ENCODE measurements at regions not wholly inside any gene's neighbourhood (a gene's known extent, or its start where the extent isn't known, plus 50 kb on each side); places are given as distances from the start of the nearest gene placed in this dataset.
"Not testable (repeated sequence)": the region's sequence is repeated elsewhere in the genome, so short reads cannot be mapped to it uniquely, and the experiment has no call there.

DNA sequence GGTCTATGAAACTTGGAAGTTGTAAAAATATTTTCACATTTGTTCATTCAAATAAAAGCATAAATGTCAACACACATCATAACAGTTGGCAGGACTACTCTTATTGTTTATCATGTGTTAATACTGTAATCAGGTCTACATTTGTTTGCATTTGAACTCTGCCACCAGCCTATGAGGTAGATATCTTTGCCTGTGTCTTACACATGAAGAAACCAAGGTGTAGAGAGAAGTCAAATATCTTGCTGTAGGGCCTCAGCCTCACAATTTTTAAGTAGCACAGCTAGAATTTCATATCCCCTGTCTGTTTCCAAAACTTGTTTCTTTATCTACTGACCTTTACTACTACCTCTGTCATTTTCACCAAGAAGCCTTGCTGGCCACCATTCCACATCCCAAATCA lies 161.9 kb downstream of the ZIC4 start:
- no peak for DNase-seq (ENCODE audit: extremely low read depth, low read depth)

DNA sequence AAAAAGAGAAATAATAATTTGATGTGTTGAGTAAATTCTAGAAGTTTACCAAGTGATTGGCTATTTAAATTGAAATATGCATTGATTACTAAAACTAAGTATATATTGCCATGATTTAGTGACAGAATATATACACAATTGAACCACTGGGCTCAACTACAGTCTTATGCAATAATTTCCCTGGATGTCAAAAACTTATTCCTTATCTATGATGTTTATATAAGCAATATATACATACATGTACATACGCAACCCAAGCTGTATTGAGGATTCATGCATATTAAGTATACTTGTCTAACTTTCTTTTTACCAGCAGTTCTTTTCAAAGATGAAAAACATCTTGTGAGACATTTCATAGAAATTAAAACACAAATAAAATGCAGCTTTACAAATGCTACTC lies 165.8 kb downstream of the ZIC4 start:
- no peak for DNase-seq (ENCODE audit: extremely low read depth, low read depth)

DNA sequence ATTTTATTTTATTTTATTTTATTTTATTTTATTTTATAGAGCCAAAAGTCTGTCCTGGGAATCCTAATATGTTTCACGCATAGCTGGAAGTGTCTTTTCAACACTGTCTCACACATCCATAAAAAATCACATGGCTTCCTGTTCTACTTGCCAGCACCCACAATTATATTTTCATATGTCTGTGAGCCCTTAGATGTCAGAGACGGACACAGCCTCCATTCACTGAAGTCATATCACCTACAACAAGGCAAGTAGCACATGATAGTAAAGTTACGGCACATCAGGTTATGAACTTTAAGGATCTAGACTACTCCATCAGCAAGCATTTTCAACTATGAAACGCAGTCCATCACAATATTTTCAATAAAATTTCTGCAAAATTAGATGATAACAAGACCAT lies 168.4 kb downstream of the ZIC4 start:
- DNase-seq (ENCODE audit: extremely low read depth, low read depth) = no peak

DNA sequence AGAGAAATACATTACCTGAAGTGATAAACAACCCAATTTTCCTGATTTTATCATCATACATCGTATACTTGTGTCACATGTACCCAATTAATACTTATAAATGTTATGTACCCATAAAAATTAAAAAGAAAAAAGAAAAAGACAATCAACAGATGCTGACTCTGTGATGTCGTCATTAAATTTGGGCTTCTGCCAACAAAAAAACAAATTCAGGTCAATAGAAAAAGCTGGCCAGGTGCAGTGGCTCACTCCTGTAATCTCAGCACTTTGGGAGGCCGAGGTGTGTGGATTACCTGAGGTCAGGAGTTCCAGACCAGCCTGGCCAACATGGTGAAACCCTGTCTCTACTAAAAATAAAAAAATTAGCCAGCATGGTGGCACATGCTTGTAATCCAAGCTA lies 174.4 kb downstream of the ZIC4 start:
- DNase-seq (ENCODE audit: extremely low read depth, low read depth) = not testable (repeated sequence)

DNA sequence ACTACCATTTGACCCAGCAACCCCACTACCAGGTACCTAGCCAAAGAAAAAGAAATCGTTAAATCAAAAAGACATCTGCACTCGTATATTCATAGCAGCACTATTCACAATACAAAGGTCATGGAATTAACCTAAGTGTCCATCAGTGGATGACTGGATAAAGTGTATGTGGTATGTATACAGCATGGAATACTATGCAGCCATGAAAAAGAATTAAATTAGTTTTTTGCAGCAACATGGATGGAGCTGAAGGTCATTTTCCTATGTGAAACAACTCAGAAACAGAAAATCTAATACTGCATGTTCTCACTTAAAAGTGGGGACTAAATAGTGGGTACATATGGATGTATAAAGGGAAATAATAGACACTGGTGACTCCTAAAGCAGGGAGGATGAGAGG lies 175.2 kb downstream of the ZIC4 start:
- no peak for DNase-seq (ENCODE audit: extremely low read depth, low read depth)

DNA sequence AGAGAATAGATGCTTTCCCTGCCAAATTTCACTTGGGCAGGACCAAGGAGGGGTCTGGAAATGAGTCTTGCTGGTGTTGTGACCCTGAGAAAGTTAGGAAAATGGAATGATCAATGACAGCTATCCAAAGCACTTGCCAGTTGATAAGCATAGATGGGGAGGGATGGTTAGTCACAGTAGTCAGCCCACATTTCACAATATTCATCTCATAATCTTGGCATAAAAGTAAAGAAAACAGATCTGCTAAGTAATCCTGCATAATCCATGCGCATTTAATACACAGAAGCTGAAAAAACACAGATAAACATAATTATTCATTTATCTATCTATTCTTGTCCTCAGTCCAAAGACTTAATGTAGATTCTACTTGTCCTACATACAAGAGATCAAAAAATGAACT lies 184.1 kb downstream of the ZIC4 start:
- no peak for DNase-seq (ENCODE audit: extremely low read depth, low read depth)

DNA sequence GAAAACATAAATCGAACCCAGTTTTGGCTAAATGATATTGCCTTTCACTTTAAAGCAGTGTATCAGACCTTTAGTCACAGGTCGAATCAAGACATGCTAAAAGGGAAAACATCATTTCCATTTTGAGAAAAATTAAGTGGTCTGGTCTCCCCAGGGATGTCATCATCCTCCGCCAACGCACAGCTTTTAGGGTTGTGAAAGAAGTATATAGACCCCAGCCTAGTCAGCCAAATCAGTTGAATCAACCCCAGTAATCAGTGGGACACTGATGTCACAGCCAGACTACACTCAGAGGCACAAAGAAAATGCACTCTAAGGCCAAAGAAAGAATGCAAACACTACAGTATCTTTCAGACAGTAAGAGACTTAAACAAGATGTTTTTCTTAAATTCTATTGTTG lies 187.4 kb downstream of the ZIC4 start:
- no peak for DNase-seq (ENCODE audit: extremely low read depth, low read depth)

DNA sequence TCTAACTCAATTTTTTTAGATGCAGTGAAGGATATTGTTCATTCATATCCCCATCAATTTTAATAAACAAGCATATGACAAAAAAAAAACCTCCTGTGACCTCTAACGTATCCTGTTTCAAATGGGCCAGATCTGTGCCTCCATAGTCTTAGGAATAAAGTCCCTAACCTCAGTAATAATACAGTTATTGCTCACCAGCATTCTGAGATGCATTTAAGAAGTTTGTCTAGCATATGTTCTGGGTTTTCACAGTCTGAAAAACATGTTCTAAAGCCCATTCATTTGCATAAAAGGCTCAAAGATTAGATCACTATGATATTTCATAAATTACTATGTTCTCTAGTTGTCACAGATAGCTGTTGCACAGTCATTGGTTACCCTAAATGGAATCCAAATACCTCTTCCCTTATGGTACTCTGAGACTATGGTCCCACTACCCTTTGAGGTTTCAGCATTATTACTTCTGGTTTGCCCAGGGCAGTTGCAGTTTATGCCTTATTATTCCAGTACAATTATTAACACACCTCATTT lies 190.1 kb downstream of the ZIC4 start:
- DNase-seq (ENCODE audit: extremely low read depth, low read depth) = no peak

DNA sequence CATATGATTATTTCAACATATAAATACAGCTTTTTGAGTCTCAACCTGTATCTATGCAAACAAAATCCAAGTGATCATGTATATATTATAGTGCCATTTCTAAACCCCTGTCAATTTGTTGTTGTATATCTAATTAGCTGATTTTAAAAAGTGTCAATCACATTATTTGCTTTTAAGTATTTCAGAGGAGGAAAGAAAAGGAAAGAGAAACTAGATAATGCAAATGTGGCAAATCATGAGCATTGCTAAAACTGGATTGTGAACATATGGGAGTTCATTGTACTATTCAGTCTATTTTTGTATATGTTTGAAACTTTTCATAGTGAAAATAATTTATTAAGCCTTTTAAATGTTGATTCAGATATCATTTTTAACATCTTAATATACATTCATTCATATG lies 190.7 kb downstream of the ZIC4 start:
- no peak for DNase-seq (ENCODE audit: extremely low read depth, low read depth)

DNA sequence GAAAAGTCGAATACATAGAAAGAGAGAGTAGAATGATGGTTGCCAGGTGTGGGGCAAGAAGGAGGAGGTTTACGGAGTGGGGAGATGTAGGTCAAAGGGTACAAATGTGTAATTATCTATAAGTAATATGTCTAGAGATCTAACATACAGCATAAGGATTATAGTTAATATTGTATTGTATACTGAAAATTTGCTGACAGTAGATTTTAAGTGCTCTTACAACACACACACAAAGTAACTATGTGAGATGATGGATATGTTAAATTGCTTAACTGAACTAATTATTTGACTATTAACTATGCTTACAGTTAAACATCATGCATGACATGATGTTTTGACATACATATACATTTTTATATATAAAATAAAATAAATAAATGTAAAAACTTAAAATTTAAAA lies 192.7 kb downstream of the ZIC4 start:
- no peak for DNase-seq (ENCODE audit: extremely low read depth, low read depth)

DNA sequence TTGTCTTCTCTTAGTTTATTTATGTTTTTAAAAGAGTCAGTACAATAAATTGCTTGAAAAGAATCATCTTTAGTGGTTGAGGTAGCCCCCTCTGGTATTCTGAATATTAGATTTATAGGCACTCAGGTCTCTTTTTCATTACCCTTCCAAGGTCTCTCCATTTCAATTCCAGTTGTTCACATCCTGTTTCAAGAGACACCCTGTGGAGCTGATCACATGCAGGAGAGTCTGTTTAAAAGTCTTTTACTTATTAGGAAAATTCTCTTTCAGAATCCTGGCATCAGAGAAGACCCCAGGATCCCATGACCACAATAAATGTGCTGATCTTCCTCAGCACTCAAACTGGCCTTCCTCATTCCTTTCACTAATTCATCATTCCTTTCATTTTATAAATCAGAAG lies 195.7 kb downstream of the ZIC4 start:
- DNase-seq (ENCODE audit: extremely low read depth, low read depth) = no peak

DNA sequence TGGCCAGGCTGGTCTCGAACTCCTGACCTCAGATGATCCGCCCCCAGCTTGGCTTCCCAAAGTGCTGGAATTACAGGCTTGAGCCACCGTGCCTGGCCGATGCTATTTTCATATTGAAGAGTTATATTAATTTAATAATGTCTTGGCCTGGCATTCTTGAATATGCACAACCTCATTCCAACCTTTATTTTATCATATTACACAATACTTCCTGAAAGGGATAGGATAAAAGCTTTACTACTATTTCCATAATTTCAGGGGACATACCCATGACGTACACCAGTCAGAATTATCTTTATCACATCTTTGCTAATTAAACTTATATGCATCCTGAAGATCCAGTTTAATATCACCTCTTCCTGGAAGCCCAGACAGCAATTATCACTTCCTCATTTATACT lies 205.3 kb downstream of the ZIC4 start:
- no peak for DNase-seq (ENCODE audit: extremely low read depth, low read depth)

DNA sequence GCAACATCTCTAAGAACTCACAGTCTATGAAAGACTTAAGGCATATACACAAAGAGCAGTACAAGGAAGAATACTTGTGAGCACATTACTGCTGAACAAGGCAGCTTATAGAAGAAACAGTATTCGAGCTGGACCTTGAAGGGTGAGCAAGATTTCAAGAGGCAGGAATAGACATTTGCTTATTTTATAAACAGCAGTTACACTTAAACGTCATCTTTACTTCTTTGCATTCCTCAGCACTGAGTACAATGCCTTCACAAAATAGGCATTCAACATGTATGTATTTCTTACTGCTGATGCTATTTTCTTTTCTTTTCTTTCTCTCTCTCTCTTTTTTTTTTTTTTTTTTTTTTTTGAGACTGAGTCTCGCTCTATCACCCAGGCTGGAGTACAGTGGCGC lies 205.8 kb downstream of the ZIC4 start:
- DNase-seq (ENCODE audit: extremely low read depth, low read depth) = no peak

DNA sequence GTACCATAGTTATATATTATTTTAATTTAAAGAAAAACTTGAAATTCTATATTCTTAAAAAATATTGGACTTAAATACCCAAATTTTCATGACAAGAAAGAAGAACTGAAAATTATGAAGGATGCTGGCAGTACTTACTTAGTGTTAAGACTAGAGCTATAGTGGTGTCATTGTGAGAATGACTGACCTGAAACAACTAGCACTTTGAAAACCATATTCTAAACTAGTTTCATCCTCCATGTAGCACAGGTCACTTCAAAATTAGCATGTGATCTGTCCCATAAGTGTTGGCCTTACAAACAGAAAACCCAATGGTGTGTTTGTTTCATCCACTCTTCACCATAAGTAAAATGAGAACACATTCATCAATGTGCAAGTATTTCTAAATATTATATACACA lies 208.6 kb downstream of the ZIC4 start:
- no peak for DNase-seq (ENCODE audit: extremely low read depth, low read depth)

DNA sequence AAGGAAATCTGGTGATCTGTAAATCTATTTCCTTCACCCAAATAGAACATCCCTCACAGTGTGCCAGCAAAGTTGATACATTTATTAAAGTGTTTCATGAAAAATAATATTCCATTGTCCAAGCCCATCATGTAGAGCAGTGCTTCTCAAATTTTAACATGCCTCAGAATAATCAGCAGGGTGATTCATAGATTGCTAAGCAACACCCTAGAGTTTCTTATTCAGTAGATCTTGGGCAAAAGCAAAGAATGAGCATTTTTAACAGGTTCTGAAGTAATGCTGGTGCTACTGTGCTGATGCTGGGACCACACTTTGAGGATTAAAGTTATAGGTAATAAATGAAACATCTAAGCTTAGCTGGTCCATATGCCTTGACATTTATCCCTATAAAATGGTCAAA lies 210.5 kb downstream of the ZIC4 start:
- no peak for DNase-seq (ENCODE audit: extremely low read depth, low read depth)

DNA sequence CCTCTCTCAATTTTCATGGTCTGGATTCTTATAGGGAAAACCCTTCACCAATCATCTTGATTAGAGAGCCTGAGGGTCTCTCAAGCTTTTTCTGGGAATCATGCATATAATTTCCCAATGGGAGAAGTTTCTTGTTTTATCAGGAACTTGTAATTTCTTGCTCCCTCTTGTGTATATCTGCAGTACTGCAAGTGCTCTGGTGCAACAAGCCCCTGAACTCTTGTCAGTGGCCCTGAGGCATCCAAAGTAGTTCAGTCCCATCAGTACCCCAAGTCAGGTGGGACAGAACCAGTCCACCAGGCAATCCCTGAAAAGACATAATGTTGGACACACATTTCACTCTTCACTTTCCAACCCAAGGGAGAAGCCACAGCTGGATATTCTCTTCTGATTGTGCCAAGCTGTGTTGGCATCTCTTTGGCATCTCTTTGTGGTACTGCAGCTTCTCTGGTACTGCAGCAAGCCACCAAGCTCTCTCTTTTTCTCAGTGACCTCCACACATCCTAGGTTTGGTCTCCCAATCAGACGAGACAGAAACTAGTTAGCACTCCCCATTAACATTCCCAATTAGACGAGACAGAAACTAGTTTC lies 214.5 kb downstream of the ZIC4 start:
- DNase-seq (ENCODE audit: extremely low read depth, low read depth) = peak; percentile 26

DNA sequence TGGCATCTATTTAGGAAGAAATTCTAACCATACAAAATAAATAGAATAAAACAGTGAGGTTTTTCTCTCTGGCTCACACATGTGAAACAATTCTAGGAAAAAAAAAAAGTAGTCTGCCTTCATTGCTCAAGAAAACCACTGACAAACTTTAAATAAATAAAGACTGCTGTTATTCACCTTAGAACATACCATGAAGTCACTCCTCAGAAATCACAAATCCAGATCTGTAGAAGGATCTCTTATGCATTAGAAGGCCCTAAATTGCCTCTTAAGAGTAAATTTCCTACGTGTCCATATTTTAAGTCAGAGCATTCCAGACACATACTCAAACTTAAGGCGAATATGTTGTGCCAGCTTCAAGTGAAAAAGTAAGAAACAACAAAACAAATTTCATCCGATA lies 217.3 kb downstream of the ZIC4 start:
- DNase-seq (ENCODE audit: extremely low read depth, low read depth) = no peak

DNA sequence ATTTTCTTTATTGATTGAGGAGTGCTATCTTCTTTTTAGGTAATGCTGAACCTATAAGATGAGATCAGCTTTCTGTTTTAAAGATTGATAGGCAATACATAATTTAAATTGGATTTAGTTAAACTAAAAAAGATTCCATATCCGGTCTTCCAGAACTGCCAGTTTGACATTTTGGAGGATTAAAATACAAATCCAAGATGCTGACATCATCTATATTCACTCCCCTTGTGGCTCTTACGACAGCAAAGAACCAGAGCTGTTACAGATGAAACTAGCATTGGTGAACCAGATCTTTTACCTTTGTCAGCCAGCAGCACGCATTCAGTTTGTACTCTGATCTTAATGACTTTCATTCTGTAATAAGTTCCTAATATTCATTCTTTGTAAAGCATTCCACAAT lies 218.7 kb downstream of the ZIC4 start:
- no peak for DNase-seq (ENCODE audit: extremely low read depth, low read depth)

DNA sequence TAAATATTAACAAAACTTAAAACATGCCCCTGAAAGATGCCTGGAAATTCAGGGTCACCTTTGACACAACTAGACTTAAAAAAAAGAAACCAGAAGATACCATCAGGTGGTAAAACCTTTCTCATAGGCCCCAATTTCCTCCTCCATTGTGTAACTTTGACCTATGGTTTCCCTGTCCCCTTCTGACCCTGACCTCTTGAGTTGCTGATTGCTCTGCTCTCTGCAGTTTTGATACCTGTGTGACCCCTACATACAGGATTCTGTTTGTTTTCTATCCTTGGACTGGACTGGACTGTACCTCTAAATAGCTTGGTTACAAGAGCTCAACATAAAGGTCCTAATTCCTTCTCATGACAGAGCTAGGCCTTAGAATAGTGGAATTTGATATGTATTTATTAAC lies 220.6 kb downstream of the ZIC4 start:
- no peak for DNase-seq (ENCODE audit: extremely low read depth, low read depth)

DNA sequence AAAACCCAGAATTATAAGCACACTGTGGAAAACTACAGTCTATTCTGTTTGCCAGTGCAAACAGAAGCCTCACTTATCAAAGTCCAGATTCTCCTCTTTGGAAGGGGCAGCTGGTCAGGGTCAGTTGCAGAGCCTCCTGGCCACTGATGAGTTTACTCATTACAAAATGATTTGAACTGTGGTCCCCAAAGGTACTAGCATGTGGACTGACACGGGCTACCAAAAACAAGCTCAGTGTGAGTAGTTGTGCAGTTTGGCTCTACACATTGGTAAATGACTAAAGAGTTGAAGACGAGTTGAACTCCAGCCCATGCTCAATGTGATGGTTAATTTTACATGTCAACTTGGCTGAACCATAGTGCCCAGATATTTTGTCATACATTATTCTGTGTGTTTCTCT lies 221.5 kb downstream of the ZIC4 start:
- DNase-seq (ENCODE audit: extremely low read depth, low read depth) = no peak

DNA sequence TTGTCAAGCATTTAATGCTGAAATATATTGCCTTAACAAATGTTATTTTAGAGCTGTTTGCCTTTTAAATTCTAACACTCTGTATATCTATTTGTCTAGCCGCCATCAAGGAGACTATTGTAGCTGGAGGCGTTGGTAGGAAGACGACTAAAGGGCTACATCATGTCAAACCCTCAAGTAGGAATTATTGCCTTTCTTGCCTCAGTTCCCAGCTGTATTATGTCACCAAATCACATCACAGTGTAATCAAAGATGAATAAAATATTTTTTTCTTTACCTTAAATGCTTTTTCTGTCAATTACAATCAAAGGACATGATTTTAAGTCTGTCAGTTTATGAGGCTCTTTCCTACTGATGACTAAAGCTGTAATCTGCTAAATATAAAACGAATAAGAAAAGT lies 233.1 kb downstream of the ZIC4 start:
- DNase-seq (ENCODE audit: extremely low read depth, low read depth) = no peak

DNA sequence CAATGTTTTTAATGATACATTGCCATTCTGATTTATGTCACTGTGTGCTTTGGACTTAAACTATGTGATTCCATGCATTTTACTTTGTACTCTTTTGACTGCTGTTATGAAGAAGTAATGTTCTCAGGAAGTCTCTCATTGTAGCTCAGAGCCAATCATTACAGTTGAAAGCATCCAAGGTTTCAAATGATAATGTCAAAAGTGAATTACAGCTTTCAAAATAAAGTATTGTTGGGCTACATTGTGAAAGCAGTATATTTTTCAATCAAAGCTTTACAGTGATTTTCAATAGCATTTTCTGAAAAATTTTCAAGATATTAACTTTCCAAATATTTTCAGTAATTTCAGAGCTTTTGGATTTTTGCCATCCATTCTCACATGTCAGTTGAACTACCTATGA lies 243.6 kb downstream of the ZIC4 start:
- DNase-seq (ENCODE audit: extremely low read depth, low read depth) = no peak

DNA sequence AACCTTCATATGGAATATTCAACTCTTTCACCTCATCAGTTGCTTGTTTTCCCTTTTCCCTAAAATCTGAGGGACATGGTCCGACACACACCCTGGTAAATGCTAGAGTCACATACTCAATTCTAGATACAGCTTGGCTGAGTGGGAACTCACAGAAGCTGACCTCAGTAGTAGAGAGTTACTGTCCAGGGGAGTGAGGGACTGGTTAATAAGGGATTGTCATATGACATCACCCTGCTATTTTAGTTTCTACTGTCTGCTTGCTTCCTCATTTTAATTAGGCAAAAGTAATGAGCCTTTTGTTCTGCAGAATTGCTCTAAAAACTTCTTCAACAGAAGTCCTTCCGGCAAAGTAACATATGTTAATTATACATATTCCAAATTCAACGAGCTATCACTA lies 244.5 kb downstream of the ZIC4 start:
- no peak for DNase-seq (ENCODE audit: extremely low read depth, low read depth)

All from NCI-H460 (cell line).